B cell (primary cell): ENCODE measurements at regions not wholly inside any gene's neighbourhood (a gene's known extent, or its start where the extent isn't known, plus 50 kb on each side); places are given as distances from the start of the nearest gene placed in this dataset.
"Not testable (repeated sequence)": the region's sequence is repeated elsewhere in the genome, so short reads cannot be mapped to it uniquely, and the experiment has no call there.

Experiments used
- ATAC-seq: fragments of 200-7000 bp; cut with Tn5 transposase; one replicate; pipeline ENCODE4 v1.10.0; 2021; ENCODE audit warnings: low read depth, mild to moderate bottlenecking, moderate number of reproducible peaks, moderate library complexity
- CTCF ChIA-PET: fragments of 350-600 bp; sonication (Branson Sonifier 250); formaldehyde crosslinking; loops from one replicate; lab custom pipeline; 2021; ENCODE audit warnings: antibody characterized with exemption, inconsistent platforms; lab: Charles Lee
- POLR2A ChIA-PET: fragments of 350-600 bp; sonication (Branson Sonifier 250); formaldehyde crosslinking; loops from one replicate; lab custom pipeline; 2021; ENCODE audit warnings: antibody characterized with exemption; lab: Charles Lee
- DNase-seq: peaks from one replicate; pipeline ENCODE4 v3.0.0; 2013
- H2AFZ ChIP-seq: 2 replicates; pipeline ENCODE4 v1.6.1; 2012; ENCODE audit warnings: mild to moderate bottlenecking, low read depth, low read length; ENCODE audit not compliant: insufficient read depth, poor library complexity, severe bottlenecking
- H3K27ac ChIP-seq, 2 donors: 1 replicate in 1 of 2; 2 replicates in 1 of 2; pipeline ENCODE4 v1.5.1; 2012 to 2013; ENCODE audit warnings: low read length in 2 of 2, mild to moderate bottlenecking in 2 of 2, moderate library complexity in 1 of 2
- H3K27me3 ChIP-seq, 4 experiments: fragments of 200-600 bp in 1 of 4; sonication (generic) in 1 of 4; replicated peaks in 1 of 4; 1 replicate in 2 of 4; 2 replicates in 2 of 4; pipeline versions ENCODE4 v1.6.1 to v1.7.0; 2013 to 2016; ENCODE audit warnings: low read length in 3 of 4, mild to moderate bottlenecking in 2 of 4, mixed read lengths in 1 of 4, moderate library complexity in 1 of 4; ENCODE audit not compliant: insufficient read depth in 4 of 4, control insufficient read depth in 3 of 4; ENCODE audit errors: control extremely low read depth in 1 of 4
- H3K36me3 ChIP-seq, 2 experiments: replicated peaks in 1 of 2; 1 replicate in 1 of 2; 2 replicates in 1 of 2; pipeline versions ENCODE4 v1.6.1 to v1.7.1; 2013; ENCODE audit warnings: low read length in 1 of 2; ENCODE audit not compliant: insufficient read depth in 2 of 2, control insufficient read depth in 1 of 2; ENCODE audit errors: control extremely low read depth in 1 of 2, extremely low read depth in 1 of 2
- H3K4me1 ChIP-seq, 2 donors: fragments of 200-600 bp in 1 of 2; sonication (generic) in 1 of 2; 1 replicate in 1 of 2; 2 replicates in 1 of 2; pipeline versions ENCODE4 v1.5.1 to v1.6.1; 2013 to 2017; ENCODE audit warnings: low read length in 2 of 2; ENCODE audit not compliant: control insufficient read depth in 2 of 2, insufficient read depth in 2 of 2
- H3K4me2 ChIP-seq: replicated peaks from 2 replicates; pipeline ENCODE3; 2012; ENCODE audit warnings: mild to moderate bottlenecking, low read depth, low read length; ENCODE audit not compliant: poor library complexity, severe bottlenecking
- H3K4me3 ChIP-seq, 5 experiments: fragments of 200-600 bp in 1 of 5; sonication (generic) in 1 of 5; 1 replicate in 3 of 5; 2 replicates in 2 of 5; pipeline versions ENCODE4 v1.5.1 to v1.7.0; 2011 to 2016; ENCODE audit warnings: low read length in 4 of 5, mild to moderate bottlenecking in 4 of 5, low read depth in 2 of 5, control low read depth in 1 of 5, moderate library complexity in 1 of 5; ENCODE audit not compliant: insufficient read depth in 1 of 5; ENCODE audit errors: control extremely low read depth in 1 of 5, extremely low read depth in 1 of 5
- H3K79me2 ChIP-seq: fragments of 200-600 bp; sonication (generic); one replicate; pipeline ENCODE4 v1.6.0; 2016; ENCODE audit warnings: low read length; ENCODE audit not compliant: control insufficient read depth, insufficient read depth
- H3K9ac ChIP-seq: fragments of 200-600 bp; sonication (generic); 2 replicates; pipeline ENCODE4 v1.6.1; 2017; ENCODE audit warnings: mild to moderate bottlenecking, low read length, moderate library complexity
- H3K9me3 ChIP-seq, 3 donors: one replicate each; pipeline versions ENCODE4 v1.6.1 to v1.7.1; 2013; ENCODE audit warnings: low read length in 2 of 3; ENCODE audit not compliant: control insufficient read depth in 2 of 3, insufficient read depth in 1 of 3; ENCODE audit errors: control extremely low read depth in 1 of 3
- H4K20me1 ChIP-seq: 2 replicates; pipeline ENCODE4 v1.6.0; 2012; ENCODE audit warnings: mild to moderate bottlenecking, low read length; ENCODE audit not compliant: insufficient read depth, control insufficient read depth, poor library complexity, severe bottlenecking
- H3K27ac Mint-ChIP-seq: one replicate; pipeline ENCODE4 v1.8.0; 2021; ENCODE audit warnings: mixed read lengths
- H3K27me3 Mint-ChIP-seq: one replicate; pipeline ENCODE4 v1.8.0; 2021; ENCODE audit warnings: mixed read lengths
- H3K4me1 Mint-ChIP-seq: one replicate; pipeline ENCODE4 v1.8.0; 2021; ENCODE audit warnings: mixed read lengths
- H3K4me3 Mint-ChIP-seq: one replicate; pipeline ENCODE4 v1.8.0; 2021; ENCODE audit warnings: mixed read lengths
- H3K9me3 Mint-ChIP-seq: one replicate; pipeline ENCODE4 v1.8.0; 2022; ENCODE audit warnings: mixed read lengths; ENCODE audit not compliant: insufficient read depth
- WGBS: methylation state at CpG from one replicate; pipeline ENCODE4 v1.1.5; 2013; ENCODE audit warnings: missing lambda C conversion rate; ENCODE audit not compliant: insufficient coverage; 5-methylcytosine and 5-hydroxymethylcytosine counted together
- intact Hi-C: fragments of 100-400 bp; cut with micrococcal nuclease; formaldehyde crosslinking; loops from one replicate; pipeline ENCODE4 v1.10.0; 2022

DNA sequence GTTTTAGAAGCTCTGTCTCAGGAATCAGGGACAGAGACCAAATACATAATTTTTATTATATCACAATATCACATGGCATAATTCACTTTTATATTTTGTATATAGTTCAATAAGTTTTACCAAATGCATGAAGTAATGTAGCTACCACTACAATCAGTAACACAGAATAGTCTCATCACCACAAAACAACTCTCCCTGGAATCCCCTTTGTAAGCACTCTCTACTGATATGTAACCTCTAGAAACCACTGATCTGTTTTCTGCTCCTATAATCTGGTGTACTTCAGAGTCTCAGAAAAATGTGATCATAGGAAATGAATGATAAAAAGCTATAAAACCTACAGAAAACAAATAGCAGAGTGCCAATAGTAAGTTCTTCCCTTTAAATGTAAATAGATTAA, 1465.9 kb downstream of the SPATA31A7 start:
- H3K27me3 ChIP-seq, H3K4me3 Mint-ChIP-seq, H4K20me1 ChIP-seq, H3K27ac ChIP-seq, POLR2A ChIA-PET, H3K27me3 Mint-ChIP-seq, H3K36me3 ChIP-seq, H2AFZ ChIP-seq, H3K79me2 ChIP-seq, H3K9me3 Mint-ChIP-seq, DNase-seq, CTCF ChIA-PET, H3K4me1 ChIP-seq, H3K27ac Mint-ChIP-seq, H3K9me3 ChIP-seq, intact Hi-C loops, H3K9ac ChIP-seq, H3K4me1 Mint-ChIP-seq, ATAC-seq, H3K4me2 ChIP-seq, H3K4me3 ChIP-seq: not testable (repeated sequence)

DNA sequence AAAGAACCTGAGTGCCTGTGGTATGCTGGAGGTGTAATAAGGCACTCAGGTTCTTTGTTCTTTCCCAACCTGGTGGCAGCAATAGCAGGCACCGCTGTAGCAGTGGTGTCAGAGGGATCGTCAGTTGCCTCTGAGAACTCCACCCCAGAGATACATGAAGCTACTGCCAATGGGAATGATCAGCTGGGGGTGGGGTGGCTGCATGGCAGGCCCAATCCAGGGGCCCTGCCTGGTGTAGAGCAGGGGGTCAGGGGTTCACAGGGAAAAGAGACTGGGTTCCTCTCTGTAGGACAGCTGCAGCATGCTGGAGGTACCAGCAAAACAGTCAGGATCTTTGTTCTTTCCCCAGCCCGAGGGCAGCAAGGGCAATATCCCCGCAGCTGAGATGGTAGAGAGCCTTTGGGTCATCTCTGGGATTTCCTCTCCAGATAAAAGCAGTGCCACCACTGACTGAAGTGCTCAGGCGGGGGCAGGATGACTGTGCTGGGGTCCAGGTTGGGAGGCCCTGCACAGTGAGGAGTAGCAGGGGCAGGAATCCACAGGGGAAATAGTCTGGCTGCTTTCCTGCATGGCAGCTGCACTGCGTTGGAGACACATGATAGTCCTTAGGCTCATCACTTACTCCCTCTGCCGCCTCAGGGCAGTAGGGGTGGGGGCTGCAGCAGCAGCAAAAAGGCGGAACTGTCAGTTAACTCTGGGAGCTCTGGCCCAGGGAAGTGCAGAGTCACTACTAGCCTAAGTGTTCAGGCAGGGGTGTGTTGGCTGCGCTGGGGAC, 1473.1 kb downstream of the SPATA31A7 start:
- H3K4me1 Mint-ChIP-seq, H3K9ac ChIP-seq, H3K9me3 ChIP-seq, H3K36me3 ChIP-seq, ATAC-seq, H3K27ac Mint-ChIP-seq, H2AFZ ChIP-seq, DNase-seq, H4K20me1 ChIP-seq, H3K79me2 ChIP-seq, H3K4me3 ChIP-seq, H3K4me2 ChIP-seq, intact Hi-C loops, H3K27me3 ChIP-seq, H3K4me3 Mint-ChIP-seq, POLR2A ChIA-PET, H3K9me3 Mint-ChIP-seq, CTCF ChIA-PET, H3K27ac ChIP-seq, H3K27me3 Mint-ChIP-seq, H3K4me1 ChIP-seq: not testable (repeated sequence)
- WGBS: no CpG with 5 or more reads among the region's 9 CpGs

DNA sequence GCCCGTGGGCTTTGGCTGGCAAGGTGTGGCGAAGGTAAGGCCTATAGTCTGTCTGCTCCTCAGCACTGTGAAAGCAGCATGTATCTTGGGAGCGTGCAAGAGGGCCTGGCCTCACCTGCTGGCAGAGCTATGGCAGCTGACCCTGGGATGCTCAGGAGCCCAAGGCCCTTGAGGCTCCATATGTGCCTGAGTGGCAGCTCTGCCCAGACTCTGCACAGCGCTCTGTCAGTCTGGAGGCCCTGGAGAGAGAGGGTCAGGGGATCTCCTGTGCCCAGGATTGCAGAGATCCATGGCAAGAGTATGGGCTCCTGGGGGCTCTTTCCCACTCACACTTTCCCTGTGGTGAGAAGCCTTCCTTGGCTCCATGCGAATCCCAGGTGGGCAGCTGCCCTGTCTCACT, 1473.7 kb downstream of the SPATA31A7 start:
- DNase-seq, ATAC-seq, H3K9me3 Mint-ChIP-seq, H3K27me3 Mint-ChIP-seq, H3K36me3 ChIP-seq, H3K9ac ChIP-seq, intact Hi-C loops, H3K4me1 Mint-ChIP-seq, H2AFZ ChIP-seq, CTCF ChIA-PET, H3K79me2 ChIP-seq, H3K9me3 ChIP-seq, H3K4me3 Mint-ChIP-seq, H3K4me2 ChIP-seq, H3K27ac ChIP-seq, H3K27me3 ChIP-seq, H3K27ac Mint-ChIP-seq, H4K20me1 ChIP-seq, H3K4me3 ChIP-seq, H3K4me1 ChIP-seq, POLR2A ChIA-PET: not testable (repeated sequence)
- no CpG with 5 or more reads among the region's 5 CpGs for WGBS

DNA sequence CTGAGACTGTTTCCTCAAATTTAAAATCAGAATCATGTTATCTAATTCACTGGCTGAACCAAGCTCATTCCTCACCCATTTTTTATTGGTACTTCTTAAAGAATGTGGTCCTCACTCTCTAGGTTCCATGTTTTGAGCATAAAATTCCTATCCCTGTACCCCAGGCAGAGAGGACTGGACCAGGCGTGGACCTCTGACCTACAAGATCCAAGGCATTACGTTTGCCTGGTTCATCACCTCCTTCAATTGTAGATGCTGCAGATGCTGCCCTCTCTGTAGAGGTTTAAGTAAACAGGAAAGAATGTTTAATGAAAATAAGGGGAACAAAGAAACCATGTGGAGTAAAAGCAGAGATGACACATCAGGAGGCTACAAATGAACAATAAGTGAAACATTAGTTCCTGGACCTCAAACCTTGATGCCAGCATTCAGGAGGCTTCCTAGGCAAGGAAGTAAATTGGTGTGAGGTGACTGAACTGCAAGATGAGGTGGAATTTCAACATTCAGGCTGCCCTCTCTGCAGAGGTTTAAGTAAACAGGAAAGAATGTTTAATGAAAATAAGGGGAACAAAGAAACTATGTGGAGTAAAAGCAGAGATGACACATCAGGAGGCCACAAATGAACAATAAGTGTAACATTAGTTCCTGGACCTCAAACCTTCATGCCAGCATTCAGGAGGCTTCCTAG, 1477.4 kb downstream of the SPATA31A7 start:
- intact Hi-C loops, H2AFZ ChIP-seq, CTCF ChIA-PET, H4K20me1 ChIP-seq, H3K27me3 ChIP-seq, H3K4me3 ChIP-seq, H3K4me1 ChIP-seq, DNase-seq, H3K27ac Mint-ChIP-seq, H3K4me3 Mint-ChIP-seq, POLR2A ChIA-PET, H3K9me3 ChIP-seq, H3K9ac ChIP-seq, H3K79me2 ChIP-seq, H3K4me1 Mint-ChIP-seq, ATAC-seq, H3K9me3 Mint-ChIP-seq, H3K36me3 ChIP-seq, H3K27me3 Mint-ChIP-seq, H3K27ac ChIP-seq, H3K4me2 ChIP-seq: not testable (repeated sequence)
- no CpG with 5 or more reads among the region's 2 CpGs for WGBS
